Activated T-helper 1 cell treated with anti-CD3 and anti-CD28 coated beads, Interleukin-12 subunit alpha, Interleukin-12 subunit beta, Interleukin-2, Interleukin-4 antibody, amounts not matched to agents 30 ng/mL and 10 ng/mL and 1 ng/mL, durations not matched to agents 14 hours and 24 hours and 36 hours (primary cell): ENCODE measurements at regions not wholly inside any gene's neighbourhood (a gene's known extent, or its start where the extent isn't known, plus 50 kb on each side); places are given as distances from the start of the nearest gene placed in this dataset.

Experiments
- DNase-seq: peaks from one replicate; pipeline ENCODE4 v3.0.0; 2021; ENCODE audit warnings: low spot score
- H3K27ac Mint-ChIP-seq: one replicate; pipeline ENCODE4 v1.8.0; 2021; ENCODE audit warnings: mild to moderate bottlenecking, mixed read lengths
- H3K27me3 Mint-ChIP-seq: one replicate; pipeline ENCODE4 v1.8.0; 2022; ENCODE audit warnings: mild to moderate bottlenecking, moderate library complexity, mixed read lengths; ENCODE audit not compliant: insufficient read depth
- H3K36me3 Mint-ChIP-seq: one replicate; pipeline ENCODE4 v1.8.0; 2021; ENCODE audit warnings: low read depth, mixed read lengths
- H3K4me1 Mint-ChIP-seq: one replicate; pipeline ENCODE4 v1.8.0; 2021; ENCODE audit warnings: low read depth, mixed read lengths
- H3K4me3 Mint-ChIP-seq: one replicate; pipeline ENCODE4 v1.8.0; 2021; ENCODE audit warnings: mild to moderate bottlenecking, moderate library complexity, mixed read lengths
- H3K9me3 Mint-ChIP-seq: one replicate; pipeline ENCODE4 v1.8.0; 2021; ENCODE audit warnings: mixed read lengths
- intact Hi-C: fragments of 100-400 bp; cut with micrococcal nuclease; formaldehyde crosslinking; loops from one replicate; pipeline ENCODE4 v1.15.1; 2024

DNA sequence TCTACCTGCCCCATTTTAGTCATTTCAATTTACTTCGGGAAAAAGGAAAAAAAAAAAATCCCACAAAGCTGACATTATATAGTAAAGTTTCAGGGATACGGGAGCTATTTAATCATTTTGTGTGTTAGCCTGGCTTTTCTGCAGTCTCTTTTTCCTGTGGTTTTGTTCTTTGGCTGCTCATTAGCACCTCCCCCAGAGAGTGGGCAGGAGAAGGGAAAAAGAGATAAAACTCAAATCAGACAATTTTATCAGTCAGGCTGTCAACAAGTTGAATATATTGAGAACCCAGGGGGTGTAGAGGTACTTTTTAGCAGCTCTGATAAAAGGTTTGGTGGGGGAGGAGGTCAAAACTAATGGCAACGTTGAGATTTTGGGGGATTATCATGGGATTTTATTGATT, 559.0 kb upstream of the PSMD7 start:
- intact Hi-C loops = no loop called here

DNA sequence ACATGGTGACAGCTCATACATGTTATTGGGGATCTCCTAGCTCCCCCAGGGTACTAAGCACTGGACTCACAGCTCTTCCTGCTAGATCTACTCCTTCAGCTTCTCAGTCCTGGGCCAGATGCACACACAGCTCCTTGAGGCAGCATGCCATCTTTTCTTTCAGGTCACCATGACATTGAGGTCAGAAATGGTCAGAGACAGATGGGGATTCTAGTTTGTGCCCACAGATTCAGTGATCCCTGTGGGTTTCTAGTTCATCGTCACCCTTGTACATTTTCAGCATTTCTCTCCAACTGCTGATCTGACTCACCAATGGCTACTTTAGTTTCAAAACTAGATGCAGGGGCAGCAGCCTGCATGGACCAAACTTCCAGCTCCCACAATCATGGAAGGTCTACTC, 560.7 kb upstream of the PSMD7 start:
- Mint-ChIP-seq H3K27me3 (no peaks in the 10 kb centered on the region), H3K4me1 (peaks cover 9% of the 10 kb centered on the region), H3K27ac (no peak overlapping the region), H3K9me3 (peaks cover 9% of the 10 kb centered on the region), H3K4me3 (no peak overlapping the region), H3K36me3 (no peaks in the 10 kb centered on the region)
- no peak for DNase-seq
- intact Hi-C loops = no loop called here

More for the DNA sequence above, 559.0 kb upstream of the PSMD7 start:
- Mint-ChIP-seq H3K27me3 (no peaks in the 10 kb centered on the region), H3K4me3 (no peak overlapping the region), H3K4me1 (peaks cover 9% of the 10 kb centered on the region), H3K36me3 (no peaks in the 10 kb centered on the region), H3K27ac (no peak overlapping the region), H3K9me3 (peaks cover 9% of the 10 kb centered on the region)
- no peak for DNase-seq

DNA sequence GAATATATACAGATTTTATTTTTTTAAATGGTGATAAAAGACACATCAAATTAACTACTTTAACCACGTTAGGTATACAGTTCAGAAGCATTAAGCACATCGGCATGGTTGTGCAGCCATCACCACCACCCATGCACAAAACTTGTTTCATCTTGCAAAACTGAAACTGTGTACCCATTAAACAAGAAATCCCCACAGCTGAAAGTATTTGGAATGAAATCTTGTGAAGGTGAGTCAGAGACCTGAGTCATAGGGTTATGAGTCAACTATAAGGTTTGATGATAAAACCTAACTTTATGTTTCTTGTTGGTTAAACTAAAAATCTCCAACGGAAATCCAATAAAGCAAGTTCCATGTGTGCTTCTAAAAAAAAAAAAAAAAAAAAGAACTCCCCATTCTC, 561.6 kb upstream of the PSMD7 start:
- H3K36me3 Mint-ChIP-seq = no peaks in the 10 kb centered on the region
- peaks cover 9% of the 10 kb centered on the region for H3K4me1 Mint-ChIP-seq
- DNase-seq = no peak
- intact Hi-C loops = no loop called here
- H3K27me3 Mint-ChIP-seq = no peaks in the 10 kb centered on the region
- no peak overlapping the region for H3K27ac Mint-ChIP-seq
- H3K9me3 Mint-ChIP-seq = peaks cover 9% of the 10 kb centered on the region
- H3K4me3 Mint-ChIP-seq = no peak overlapping the region

DNA sequence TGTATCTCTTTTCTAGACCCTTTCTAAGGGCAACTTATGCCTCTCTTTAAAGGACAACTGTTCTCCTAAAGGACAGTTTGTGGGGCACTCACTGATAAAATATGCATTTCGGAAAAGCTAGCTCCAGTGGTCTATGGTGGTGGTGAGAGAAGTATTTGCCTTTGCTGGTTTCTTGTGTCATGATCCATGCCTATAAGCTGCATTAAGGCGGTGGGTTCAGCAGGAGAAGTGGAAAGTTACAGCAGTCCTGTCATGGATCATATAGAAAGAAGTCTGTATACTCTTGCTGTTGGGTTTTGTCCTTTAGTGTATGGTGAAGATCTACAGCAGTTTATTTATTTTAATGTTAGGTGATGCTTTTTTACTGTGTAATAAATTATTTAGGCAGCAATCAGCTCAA, 563.9 kb upstream of the PSMD7 start:
- Mint-ChIP-seq H3K4me1 (peaks cover 9% of the 10 kb centered on the region), H3K36me3 (no peaks in the 10 kb centered on the region), H3K27me3 (no peaks in the 10 kb centered on the region), H3K27ac (no peak overlapping the region), H3K9me3 (peaks cover 15% of the 10 kb centered on the region), H3K4me3 (no peak overlapping the region)
- intact Hi-C loops = no loop called here
- DNase-seq = no peak

DNA sequence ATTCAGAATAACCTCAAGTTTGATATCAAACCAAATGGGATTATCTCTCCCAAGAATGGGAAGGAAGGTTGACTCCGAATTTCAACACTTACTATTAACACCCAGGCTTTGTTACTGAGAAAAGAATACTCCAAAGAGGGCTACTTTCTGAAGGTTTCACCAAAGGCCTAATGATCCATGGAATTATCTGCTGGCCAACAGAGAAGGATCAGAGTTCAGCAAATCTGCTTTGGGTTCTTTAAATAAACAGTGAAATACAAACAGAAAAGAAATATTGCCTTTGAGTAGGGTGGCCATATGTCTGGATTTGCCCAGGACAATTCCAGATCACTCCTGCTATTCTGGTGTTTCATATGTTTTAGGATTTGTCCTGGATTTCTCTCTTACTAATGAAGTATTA, 564.5 kb upstream of the PSMD7 start:
- H3K4me3 Mint-ChIP-seq = no peak overlapping the region
- no peaks in the 10 kb centered on the region for H3K36me3 Mint-ChIP-seq
- DNase-seq = no peak
- no peak overlapping the region for H3K27ac Mint-ChIP-seq
- H3K27me3 Mint-ChIP-seq = no peaks in the 10 kb centered on the region
- peaks cover 15% of the 10 kb centered on the region for H3K9me3 Mint-ChIP-seq
- H3K4me1 Mint-ChIP-seq = peaks cover 9% of the 10 kb centered on the region
- intact Hi-C loops = no loop called here

DNA sequence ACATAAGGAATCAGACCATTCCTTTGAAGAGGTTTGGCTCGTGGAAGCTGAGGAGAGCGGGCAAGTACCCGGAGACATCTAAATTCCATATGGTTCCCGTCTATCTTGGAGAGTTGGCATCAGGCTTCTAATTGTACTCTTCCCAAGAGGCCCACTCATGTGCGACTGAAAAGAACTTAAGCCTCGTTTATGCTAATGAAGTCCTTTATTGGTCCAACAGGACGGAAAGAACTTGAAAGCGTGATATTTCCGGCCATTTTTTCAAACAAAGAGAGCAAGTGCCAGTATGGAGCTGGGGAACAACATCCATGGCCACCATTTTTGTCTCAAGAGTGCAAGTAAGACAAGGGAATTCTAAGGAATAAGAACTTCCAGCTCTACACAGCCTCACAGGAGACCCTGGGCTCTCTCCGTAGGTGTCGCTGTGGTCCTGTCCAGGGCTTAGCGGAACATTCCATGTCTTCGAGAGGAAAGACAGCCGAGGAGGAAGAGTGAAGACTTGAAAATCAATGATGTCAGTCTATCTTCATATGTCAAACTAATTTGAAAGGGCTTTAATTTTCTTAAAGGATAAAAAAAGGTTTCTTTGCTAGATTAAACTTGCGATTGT, 566.0 kb upstream of the PSMD7 start:
- Mint-ChIP-seq H3K27me3 (no peaks in the 10 kb centered on the region), H3K9me3 (peaks cover 10% of the 10 kb centered on the region), H3K4me3 (no peak overlapping the region), H3K4me1 (peaks cover 6% of the 10 kb centered on the region), H3K27ac (no peak overlapping the region), H3K36me3 (no peaks in the 10 kb centered on the region)
- no peak for DNase-seq
- intact Hi-C loops = no loop called here

DNA sequence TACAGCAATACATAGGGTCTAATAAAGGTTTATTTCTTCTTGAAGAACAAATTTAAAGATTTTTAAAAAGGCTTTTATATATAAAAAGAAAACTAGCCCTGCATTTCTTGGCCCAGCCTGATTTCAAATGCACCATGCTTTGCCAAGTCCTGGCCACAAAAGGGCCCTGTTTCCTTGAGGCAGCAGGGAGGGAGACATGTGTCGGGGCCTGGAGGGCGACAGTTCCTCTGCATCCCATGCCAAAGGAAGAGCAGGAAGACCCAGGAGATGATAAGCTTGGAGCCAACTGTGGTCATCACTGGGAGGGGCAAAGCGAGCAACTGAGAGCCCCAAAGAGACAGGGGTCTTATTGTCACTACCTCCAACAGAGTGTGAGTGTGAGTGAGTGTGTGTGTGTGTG, 571.5 kb upstream of the PSMD7 start:
- intact Hi-C loops = no loop called here
- no peaks in the 10 kb centered on the region for H3K4me1 Mint-ChIP-seq
- H3K36me3 Mint-ChIP-seq = no peaks in the 10 kb centered on the region
- no peaks in the 10 kb centered on the region for H3K27me3 Mint-ChIP-seq
- H3K4me3 Mint-ChIP-seq = no peak overlapping the region
- H3K27ac Mint-ChIP-seq = no peak overlapping the region
- no peak for DNase-seq
- H3K9me3 Mint-ChIP-seq = peaks cover 7% of the 10 kb centered on the region

DNA sequence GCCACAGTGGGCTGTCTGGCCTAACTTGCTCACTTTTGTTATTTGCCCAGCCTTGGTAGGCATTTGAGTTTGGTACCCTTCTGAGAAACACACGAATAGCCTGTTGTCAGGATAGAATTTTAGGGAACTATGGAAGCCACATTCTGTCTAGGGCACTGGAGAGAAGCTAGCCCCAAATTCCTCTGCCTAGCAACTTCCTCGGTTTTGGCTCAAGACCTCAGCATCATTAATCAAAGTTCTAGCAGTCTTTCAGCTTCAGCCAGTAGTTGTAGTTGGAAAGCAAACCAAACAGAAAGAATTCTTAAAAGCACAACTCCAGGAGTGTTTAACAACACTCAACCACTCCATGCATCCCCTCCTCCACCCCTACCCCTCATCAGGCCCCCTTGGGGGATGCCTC, 572.1 kb upstream of the PSMD7 start:
- Mint-ChIP-seq H3K36me3 (no peaks in the 10 kb centered on the region), H3K4me1 (no peaks in the 10 kb centered on the region), H3K27ac (no peak overlapping the region), H3K9me3 (peaks cover under 1% of the 10 kb centered on the region), H3K4me3 (no peak overlapping the region), H3K27me3 (no peaks in the 10 kb centered on the region)
- no peak for DNase-seq
- intact Hi-C loops = no loop called here

DNA sequence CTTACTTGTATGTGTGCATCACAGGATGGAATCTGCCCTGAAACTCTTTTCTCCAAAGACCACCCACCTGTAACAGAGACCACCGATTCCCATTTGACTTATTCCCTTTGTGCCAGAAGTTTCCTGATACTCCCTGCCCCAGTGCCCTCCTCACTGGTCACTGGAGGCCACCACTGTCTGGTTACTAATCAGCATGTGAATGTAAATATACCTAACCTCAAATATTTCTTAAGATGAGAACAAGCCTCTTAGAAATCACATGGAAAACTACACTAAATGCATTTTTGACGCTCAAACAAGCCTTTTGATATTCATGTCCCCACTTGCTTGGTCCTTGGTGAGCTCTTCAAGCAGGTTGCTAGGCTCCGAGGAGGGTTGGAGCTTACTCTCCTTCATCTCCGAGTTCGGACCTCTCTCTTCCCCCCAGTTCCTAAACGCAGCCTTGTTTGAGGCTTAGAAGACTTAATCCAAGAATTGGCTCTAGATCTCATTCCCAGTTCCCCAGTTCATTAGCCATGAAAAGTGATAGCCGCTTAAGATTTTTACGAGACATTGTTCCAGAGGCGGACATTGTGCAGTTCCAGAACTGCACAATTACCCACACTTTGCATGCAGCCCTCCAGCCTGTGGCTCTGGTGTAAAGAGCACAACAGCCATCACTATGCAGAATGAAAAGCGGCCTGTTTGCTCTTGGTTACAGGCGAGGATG, 579.2 kb upstream of the PSMD7 start:
- Mint-ChIP-seq H3K4me1 (no peaks in the 10 kb centered on the region), H3K9me3 (no peaks in the 10 kb centered on the region), H3K4me3 (no peak overlapping the region)

DNA sequence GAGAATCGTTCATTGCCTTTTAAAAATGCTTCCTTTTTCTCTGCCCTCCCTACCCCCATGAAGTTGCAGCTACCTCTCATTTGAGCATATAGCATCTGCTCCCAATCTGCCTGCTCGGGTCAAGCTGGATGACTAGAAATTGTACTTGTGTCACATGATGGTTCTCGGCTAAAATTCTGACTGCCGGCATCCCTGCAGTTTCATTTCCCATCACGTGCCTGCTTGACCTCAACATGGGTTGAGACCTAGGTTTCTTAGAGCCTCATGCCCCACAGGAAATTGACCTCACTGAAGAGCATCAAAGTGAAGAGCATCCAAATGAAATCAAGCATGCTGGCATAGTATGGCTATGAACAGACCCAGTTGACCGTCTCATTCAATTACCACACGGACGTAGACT, 581.6 kb upstream of the PSMD7 start:
- H3K27ac Mint-ChIP-seq = no peak overlapping the region
- no peaks in the 10 kb centered on the region for H3K36me3 Mint-ChIP-seq
- H3K4me1 Mint-ChIP-seq = no peaks in the 10 kb centered on the region
- no peak overlapping the region for H3K4me3 Mint-ChIP-seq
- DNase-seq = no peak
- H3K9me3 Mint-ChIP-seq = no peaks in the 10 kb centered on the region
- intact Hi-C loops = no loop called here
- no peaks in the 10 kb centered on the region for H3K27me3 Mint-ChIP-seq

More for the DNA sequence above, 579.2 kb upstream of the PSMD7 start:
- H3K27ac Mint-ChIP-seq = no peak overlapping the region
- intact Hi-C loops = no loop called here
- no peaks in the 10 kb centered on the region for H3K27me3 Mint-ChIP-seq
- H3K36me3 Mint-ChIP-seq = no peaks in the 10 kb centered on the region
- DNase-seq = no peak

DNA sequence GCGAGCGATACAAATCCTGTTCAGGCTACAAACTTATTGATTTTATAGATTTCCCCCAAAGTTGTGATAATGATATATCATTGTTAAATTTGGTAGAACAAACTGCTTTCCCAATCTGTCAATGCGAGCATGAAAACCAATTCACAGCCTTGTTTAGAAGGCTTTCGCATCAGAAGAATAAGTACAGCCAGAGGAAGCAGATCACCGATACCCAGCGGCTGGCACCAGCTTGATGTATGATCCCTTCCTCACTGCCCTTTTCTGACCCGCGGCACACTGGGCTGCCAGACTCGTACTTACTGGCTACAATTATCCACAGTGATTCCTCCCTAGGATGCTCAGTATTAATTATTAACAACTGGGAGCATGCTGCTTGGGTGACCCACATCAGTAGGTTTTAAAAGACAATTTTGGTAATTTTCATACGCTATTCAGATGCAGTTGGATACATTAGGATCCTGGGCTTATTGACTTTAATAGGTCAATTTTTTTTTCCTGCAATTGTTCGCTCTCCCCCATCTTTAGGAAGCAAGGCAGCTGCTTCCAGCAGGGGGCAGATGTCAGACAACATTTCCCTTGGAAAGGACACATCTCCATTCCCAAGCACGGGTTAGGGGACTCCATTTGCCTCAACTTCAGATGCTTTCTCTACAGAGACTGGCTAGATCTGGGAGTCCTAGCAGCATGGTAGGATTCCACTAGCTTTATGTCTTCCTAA, 582.7 kb upstream of the PSMD7 start:
- no peak for DNase-seq

DNA sequence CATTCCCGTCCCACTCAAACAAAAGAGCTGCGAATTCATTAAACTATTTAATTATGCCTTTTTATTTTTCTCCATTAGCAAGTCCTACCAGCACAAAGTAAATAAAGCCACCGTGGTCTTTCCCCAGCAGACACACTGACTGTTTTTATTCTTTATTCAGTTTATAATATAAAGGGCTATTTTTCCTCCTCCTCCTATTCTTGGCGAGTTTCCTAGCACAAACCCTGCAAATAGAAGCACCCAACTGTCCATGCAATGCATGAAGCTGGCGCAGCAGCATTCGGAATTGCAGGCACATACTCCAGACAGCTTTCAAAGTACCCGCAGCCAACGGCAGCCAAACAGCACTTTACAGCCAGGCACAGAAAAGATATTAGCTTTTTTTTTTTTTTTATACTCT, 583.4 kb upstream of the PSMD7 start:
- DNase-seq = no peak
- Mint-ChIP-seq H3K9me3 (no peaks in the 10 kb centered on the region), H3K36me3 (no peaks in the 10 kb centered on the region), H3K4me3 (no peak overlapping the region), H3K27ac (no peak overlapping the region), H3K27me3 (no peaks in the 10 kb centered on the region), H3K4me1 (no peaks in the 10 kb centered on the region)
- intact Hi-C loops = no loop called here

More for the DNA sequence above, 582.7 kb upstream of the PSMD7 start:
- no peak overlapping the region for H3K4me3 Mint-ChIP-seq
- H3K27me3 Mint-ChIP-seq = no peaks in the 10 kb centered on the region
- H3K27ac Mint-ChIP-seq = no peak overlapping the region
- no peaks in the 10 kb centered on the region for H3K4me1 Mint-ChIP-seq
- intact Hi-C loops = no loop called here
- no peaks in the 10 kb centered on the region for H3K36me3 Mint-ChIP-seq
- no peaks in the 10 kb centered on the region for H3K9me3 Mint-ChIP-seq

DNA sequence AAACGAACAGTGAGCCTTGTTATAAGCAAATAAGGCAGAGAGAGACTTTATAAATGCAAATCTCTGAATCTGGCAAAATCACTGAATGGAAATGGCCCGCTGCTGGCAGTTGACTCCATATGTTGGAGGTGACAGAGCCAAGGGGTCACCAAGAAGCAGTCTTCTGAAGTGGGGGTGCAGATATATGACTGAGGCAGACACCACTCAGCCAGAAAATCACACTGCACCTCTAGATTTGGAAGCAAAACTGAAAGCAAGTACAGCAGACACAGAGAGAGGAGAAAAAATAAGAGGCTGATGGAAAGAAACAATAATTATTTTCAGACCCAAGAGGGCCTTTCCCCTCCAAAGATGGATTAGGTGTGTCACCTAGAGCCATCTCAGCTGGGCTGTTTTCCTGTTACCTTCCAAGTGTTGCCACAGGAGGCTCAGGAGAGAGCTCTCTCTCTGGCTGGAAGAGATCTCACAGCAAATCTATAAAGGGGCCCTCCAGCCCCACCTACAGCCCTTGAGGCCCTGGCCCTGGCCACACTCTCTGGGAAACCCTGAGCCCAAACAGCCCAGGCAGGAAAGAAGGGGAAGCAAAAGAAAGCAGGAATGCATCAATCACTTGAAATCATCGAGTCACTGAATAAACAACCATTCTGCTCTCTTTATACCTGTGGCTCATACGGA, 585.1 kb upstream of the PSMD7 start:
- no peak overlapping the region for H3K4me3 Mint-ChIP-seq

More for the DNA sequence above, 585.1 kb upstream of the PSMD7 start:
- Mint-ChIP-seq H3K4me1 (no peaks in the 10 kb centered on the region), H3K36me3 (no peaks in the 10 kb centered on the region), H3K27me3 (peaks cover under 1% of the 10 kb centered on the region), H3K9me3 (no peaks in the 10 kb centered on the region), H3K27ac (no peak overlapping the region)
- intact Hi-C loops = no loop called here
- DNase-seq = no peak
